Ishikawa (cell line): ENCODE measurements at regions not wholly inside any gene's neighbourhood (a gene's known extent, or its start where the extent isn't known, plus 50 kb on each side); places are given as distances from the start of the nearest gene placed in this dataset.

Source experiments
- EGR1 ChIP-seq: IDR thresholded peaks from 2 replicates; pipeline ENCODE4 v1.6.1; 2012
- EP300 ChIP-seq: IDR thresholded peaks from 2 replicates; pipeline ENCODE4 v1.6.1; 2012; ENCODE audit warnings: borderline replicate concordance
- MAX ChIP-seq: IDR thresholded peaks from 2 replicates; pipeline ENCODE4 v1.6.1; 2012
- RAD21 ChIP-seq: IDR thresholded peaks from 2 replicates; pipeline ENCODE4 v1.6.1; 2012; ENCODE audit warnings: low read depth
- REST ChIP-seq: IDR thresholded peaks from 2 replicates; pipeline ENCODE4 v1.6.1; 2012; ENCODE audit warnings: low read depth, mild to moderate bottlenecking
- TAF1 ChIP-seq: IDR thresholded peaks from 2 replicates; pipeline ENCODE4 v1.6.1; 2012; ENCODE audit warnings: low read depth, mild to moderate bottlenecking
- USF1 ChIP-seq: IDR thresholded peaks from 2 replicates; pipeline ENCODE4 v1.6.1; 2012
- YY1 ChIP-seq: IDR thresholded peaks from 2 replicates; pipeline ENCODE4 v1.6.1; 2012; ENCODE audit warnings: low read depth

DNA sequence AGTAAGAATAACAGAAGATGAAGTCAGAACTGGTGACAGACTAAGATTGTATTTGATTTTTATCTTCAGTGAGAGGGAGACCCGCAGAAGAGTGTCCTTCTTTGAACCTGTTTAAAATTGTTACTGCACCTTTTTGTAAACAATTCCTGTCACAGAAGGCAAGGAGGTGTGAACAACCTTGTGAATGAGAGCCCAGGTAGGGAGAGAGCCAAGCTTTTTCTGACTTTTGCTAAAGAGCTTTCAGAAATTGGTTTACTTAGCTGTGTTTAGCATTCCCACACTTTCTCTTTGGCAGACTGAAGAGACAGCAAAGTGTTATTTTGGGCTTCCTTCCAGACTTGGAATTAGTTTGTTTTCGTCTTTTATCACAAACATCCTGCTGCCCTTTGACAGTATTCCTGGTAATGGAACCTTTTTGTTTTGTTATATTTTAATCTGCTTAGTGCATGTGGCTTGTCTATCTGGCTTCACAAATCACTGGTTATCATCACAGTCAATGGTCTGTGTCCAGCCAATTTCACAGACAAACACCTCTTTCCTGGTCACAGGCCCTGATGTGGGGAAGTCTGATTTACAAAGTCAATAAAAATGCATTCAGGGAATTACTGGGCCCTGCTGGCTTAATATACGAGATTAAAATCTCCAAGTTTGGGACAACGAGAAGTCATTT is 85.7 kb upstream of the HS3ST2 start:
- TF ChIP-seq EGR1: no peak
- no peak for TF ChIP-seq MAX
- no peak for TF ChIP-seq EP300
- TF ChIP-seq RAD21: no peak
- TF ChIP-seq USF1: no peak
- no peak for TF ChIP-seq YY1
- TF ChIP-seq REST: no peak
- TF ChIP-seq TAF1: no peak
